Esophagus mucosa (tissue), 1 donor: ENCODE measurements at regions not wholly inside any gene's neighbourhood (a gene's known extent, or its start where the extent isn't known, plus 50 kb on each side); places are given as distances from the start of the nearest gene placed in this dataset.
A peak's percentile ranks its signal among the peaks of the same experiment; 100 is the strongest.

Experiments
- ATAC-seq: fragments of 200-7000 bp; cut with Tn5 transposase; one replicate; pipeline ENCODE4 v1.9.1; 2020
- donor health status: DM: yes; HTN: yes; CAD: no.

DNA sequence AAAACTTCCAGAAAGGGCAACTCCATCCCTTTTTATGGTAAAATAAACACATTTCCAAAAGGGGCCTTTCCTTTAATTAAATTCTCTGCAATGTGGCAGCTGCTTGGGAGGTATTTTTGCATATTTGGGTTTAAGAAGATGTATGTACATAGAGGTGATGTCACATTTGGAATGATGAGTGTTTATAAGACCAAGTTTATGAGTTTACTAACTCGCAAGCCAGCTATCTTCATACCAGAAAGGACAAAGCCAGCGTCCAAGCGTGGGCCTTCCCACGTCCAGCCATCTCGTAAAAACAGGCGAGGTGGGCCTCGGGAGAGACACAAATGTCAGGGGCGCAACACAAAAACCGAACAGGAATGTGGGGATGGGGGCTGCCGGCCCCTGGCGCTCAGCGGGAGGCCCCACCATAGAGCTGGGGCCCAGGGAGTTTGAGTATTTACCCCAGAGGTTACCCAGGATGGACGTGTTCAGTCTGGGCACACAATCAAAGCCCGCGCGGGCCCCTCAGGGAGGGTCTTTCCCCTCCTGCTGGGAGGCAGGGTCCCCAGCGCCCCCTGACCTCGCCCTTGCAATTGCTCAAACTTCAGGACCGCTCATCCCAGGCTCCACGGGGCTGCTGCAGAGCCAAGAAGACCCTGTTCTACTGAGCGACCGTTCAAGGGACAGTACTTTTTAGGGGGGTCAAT is 137.3 kb downstream of the TWIST2 start:
- no peak for ATAC-seq

DNA sequence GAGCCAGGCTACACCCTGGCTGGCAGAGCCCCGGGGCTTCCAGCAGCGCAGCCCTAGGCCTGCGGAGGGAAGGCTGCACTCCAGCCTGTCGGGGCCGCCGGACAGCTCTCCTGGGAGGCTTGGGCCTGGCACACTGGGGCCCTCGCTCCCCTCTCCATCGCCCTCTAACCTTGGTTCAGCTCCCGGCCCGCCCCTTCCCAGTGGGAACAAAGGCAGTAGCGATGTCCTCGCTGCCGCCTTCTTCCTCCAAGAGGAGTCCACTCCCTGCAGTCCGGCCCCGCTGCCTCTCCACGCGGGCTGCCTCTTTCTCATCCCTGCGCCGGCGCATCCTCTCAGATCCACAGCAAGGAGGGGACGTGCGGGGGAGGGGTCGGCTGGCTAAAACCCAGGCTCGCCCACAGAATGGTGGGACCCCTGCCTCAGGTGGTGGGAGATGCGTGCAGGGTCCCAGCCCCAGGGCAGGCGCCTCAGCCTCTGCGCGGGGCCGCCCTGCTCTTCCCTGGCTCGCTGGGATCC is 138.1 kb downstream of the TWIST2 start:
- no peak for ATAC-seq

DNA sequence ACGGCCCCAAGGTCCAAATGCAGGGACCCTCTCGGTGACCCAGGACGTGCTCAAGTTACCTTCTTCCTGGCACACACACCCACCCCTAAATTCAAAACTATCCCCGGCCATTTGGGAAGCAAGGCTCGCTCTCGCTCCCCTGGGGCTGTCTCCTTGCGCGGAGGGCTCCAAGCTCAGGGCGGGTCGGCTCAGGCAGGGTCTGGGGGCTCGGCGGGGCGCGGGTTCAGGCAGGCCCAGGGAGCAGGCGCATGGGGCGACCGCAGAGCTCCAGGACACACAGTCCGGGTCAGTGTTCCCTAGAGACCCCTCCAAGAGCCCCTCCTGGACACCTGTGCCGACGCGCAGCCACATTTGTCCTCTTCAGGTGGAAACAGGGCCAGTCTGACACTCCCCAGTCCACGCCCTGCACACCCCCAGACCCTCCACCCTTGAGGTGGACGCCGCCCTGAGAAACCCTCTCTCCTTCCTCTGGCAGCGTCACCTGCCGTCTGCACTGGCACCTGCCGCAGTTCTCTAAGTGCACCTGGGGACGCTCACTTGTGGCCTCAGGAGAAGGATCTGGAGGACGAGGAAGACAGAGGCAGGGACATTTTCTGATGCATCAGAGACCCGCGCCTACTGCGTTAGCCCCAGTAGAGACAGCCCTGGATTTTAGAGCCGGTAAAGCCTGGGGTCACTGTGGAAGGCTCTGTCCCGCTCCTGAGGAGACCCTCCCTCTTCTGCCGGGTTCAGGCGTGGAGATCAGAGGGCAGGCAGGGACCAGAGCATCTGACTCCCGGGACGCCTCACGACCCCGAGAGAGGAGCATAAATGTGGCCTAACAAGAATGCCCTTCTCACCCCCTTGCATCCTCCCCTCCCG is 138.8 kb downstream of the TWIST2 start:
- peak; percentile 47 for ATAC-seq

DNA sequence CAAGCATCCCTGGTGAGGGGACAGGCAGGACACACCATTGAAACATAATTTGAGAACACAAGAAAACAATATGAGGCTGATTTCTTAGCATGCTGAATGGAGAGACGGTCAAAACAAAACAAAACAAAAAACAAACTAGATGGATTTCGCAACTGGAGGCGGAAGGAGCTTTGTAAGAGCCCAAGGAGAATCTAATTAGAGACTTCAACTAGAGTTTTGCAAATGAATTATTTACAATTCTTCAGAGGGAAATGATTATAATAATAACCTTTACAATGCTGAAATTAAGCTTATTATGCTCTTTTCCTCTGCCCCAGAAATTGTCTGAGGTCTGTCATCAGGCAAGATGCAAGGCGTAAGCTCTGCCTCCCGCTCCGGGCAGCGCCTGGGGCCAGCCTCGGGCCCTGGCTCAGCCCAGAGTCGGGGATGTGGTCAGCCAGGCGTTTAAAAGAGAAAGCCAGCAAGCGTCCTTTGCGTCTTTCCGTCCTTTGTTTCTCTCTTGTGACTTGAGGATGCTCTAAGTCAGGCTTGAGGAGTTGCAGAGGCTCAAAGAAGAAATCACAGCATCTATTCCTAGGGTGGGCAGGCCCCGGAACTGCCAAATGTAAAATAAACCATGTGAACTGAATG is 139.6 kb downstream of the TWIST2 start:
- ATAC-seq, result no peak

DNA sequence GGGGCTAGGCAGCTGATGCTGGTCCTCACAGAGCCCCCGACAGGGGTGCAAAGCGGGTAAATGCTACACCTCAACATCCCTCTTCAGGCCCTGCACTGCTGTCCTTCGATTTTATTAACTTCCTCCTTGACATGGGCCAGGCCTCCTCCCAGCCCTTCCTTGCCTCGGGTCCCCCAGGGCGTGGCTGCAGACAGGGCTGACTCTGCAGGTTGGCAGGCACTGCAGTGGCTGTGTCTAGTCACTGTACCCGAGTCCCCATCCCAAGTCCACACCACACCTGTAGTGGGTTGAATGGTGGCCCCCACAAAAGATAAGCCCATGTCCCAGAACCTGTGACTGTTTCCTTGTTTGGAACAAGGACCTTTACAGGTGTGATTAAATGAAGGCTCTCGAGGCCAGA is 140.2 kb downstream of the TWIST2 start:
- ATAC-seq, result no peak

DNA sequence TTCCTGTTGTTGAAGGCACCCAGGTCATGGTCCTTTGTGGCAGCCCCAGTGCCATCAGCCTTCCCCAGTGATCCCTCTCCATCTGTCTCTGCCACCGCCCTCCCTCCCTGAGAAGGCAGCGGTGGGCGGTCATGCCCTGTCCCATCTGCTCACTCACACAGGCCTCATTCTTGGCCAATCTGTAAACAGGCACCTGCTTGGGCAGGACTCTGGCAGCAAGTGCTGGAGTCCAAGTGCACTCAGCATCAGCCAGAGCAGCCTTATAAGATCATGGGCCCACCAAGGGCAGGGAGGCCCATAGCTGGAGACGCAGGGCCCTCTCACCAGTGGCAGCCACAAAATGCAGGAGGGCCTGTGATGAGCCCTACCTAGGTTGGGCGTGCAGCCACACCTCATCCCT is 140.9 kb downstream of the TWIST2 start:
- ATAC-seq, result no peak

DNA sequence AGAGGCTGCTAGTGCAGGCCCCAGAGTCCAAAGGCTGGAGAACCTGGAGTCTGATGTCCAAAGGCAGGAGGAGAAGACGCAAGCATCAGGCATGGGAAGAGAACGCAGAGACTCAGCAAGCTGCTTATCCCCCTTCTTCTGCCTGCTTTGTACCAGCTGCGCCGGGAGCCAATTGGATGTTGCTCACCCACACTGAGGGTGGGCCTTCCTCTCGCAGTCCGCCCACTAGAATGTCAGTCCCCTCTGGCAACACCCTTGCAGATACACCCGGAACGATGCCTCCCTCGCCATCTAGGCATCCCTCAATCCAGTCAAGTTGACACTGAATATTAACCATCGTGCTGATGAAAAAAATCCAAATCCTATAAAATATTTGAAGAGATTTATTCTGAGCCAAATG is 141.6 kb downstream of the TWIST2 start:
- ATAC-seq, result no peak

DNA sequence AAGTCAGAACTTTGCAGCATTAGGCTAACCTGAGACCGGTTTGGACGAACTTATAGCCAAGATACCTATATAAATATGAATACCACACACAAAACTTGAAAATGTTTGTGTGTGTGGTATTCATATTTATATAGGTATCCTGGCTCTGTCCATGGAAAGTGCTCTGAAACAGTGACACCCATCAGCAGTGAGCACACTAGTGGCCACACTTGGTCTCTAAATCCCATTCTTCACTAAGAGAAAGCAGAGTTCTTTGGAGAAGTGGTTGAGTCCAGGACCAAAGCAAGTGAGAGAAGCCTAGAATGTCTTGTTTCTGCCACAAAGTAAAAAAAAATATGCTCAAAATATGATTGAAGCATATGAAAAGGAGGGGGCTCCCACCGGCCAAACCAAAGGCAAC is 146.5 kb downstream of the TWIST2 start:
- ATAC-seq, result no peak

DNA sequence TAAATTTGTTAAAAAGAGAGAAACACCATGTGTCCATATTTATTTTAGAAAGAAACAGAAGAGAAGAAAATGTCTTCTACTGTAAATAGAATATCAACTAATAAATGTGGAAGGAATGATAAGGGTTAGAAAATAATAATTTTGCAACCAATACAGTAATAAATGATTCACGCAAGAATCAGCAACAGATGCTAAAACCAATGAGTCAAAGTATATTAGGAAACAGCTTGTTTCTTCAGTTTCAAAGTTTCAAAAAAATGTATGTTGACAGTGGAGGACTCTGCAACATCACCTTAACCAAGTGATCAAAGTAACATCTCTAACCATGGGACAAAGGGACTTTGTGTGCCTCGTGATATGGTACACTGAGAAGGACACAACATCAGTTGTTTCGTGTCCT is 147.0 kb downstream of the TWIST2 start:
- ATAC-seq, result no peak

DNA sequence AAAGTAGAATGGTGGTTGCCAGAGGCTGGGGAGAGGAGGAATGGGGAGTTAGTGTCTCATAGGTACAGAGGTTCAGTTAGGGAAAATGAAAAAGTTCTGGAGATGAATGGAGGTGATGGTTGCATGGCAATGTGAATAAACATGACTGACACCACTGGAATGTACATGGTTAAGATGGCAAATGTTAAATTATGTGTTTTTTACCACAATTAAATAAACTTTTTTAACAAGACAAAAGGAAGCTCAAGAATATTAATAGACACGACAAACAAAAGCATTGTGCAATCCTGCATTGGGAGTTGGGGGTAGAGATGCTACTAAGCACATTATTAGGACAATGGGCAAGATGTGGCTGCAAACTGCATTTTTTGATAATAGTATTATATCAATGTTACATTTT is 147.7 kb downstream of the TWIST2 start:
- no peak for ATAC-seq

DNA sequence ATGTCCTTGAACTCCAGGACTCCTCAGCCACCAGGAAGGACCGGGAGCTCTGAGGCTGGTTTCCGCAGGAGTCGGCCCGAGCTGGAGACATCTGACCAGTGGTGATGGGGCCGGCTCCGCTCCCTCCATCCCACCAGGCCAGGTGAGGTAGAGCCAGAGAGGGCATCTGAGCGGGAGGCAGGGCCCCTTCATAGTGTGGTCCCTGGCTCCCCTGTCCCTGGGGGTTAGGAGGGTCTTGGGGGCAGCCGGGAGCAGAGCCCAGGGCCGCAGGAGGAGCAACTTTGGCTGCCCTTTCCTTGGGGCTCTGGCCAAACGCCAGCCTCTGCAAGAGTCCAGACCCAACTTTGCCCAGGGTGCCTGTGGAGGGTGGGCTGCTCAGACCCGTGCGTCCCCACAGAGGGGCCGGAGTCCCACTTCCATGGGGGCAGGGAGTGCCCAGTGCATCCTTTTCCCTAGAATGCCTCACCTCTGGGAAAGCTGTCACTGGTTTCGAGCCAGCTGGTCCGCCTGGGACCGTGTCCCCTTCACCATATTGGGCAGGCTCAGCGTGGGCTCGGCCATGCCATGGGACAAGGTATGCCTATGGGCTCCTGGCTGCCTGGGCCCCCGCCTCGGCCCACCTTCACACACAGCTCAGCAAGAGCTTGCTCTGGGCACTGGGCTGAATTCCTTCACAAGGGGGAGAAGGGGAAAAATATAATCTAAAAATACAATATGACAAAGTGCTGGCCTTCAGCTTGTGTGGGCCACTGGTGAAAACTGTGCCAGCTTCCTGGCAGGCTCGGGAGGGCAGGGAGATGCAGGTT is 148.6 kb downstream of the TWIST2 start:
- peak; percentile 31 for ATAC-seq

DNA sequence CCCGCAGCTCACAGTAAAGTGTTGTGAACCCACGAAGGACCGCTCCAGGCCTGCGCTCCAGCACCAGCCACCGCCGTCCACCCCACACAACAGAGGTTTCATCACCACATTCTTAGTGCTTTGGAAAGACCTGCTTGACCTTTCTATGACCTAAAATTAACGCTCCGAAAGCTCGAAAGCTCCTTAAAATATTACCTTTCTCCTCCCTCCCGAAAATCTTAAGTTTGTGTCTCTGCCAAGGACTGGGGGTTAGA is 149.2 kb downstream of the TWIST2 start:
- no peak for ATAC-seq

DNA sequence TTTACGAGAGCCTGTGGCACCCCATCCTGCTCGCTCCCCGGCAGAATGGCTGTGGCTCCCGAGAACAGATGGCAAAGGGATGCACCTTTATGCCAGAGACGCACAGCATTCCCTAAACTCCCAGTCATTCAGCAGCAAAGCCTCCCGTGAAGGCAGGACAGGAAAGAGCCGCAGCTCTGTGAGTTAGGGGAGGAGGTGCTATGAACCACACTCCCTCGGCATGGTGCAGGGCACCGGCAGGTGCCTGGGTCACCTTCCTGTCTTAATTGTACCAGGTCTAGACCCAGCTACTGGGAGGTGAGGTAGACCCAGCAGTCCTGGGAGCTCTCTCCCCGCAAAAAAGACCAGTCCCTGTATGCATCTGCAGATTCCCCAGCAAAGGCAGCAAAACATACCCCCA is 149.8 kb downstream of the TWIST2 start:
- peak; percentile 12 for ATAC-seq
